HG02981 (cell line): ENCODE measurements at regions not wholly inside any gene's neighbourhood (a gene's known extent, or its start where the extent isn't known, plus 50 kb on each side); places are given as distances from the start of the nearest gene placed in this dataset.
"Not testable (repeated sequence)": the region's sequence is repeated elsewhere in the genome, so short reads cannot be mapped to it uniquely, and the experiment has no call there.

ENCODE experiments used
- ATAC-seq: cut with Tn5 transposase; IDR thresholded peaks from one replicate; pipeline ENCODE4 v1.9.1; 2021; ENCODE audit warnings: mild to moderate bottlenecking, moderate library complexity; ENCODE audit not compliant: unreplicated experiment

DNA sequence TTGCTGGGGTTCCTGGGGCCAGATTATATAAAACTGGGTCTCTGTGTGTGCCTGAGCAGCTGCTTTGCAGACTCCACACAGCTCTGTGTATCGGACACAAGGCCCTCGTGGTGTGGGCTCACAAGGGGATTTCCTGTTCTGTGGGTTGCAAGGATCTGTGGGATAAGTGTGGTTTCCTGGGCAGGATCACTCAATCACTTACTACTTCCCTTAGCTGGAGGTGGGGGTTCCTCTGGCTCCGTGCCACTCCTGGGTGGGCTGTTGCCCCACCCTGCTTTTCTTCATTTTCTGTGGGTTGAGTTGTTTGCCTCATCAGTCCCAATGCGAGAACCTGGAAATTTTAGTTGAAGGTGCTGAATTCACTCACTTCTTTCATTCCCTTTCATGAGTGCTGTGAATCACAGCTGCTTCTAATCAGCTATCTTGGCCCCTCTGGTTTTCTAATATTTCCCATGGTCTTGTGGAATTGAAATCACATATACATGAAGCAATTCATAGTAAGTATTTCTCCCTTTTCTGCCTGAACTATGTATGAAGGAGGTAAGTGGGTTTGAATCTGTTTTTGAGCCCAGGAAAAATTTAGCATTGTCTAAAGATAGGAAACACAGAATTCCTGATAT, 196.3 kb downstream of the DCDC2C start:
- ATAC-seq = no peak

DNA sequence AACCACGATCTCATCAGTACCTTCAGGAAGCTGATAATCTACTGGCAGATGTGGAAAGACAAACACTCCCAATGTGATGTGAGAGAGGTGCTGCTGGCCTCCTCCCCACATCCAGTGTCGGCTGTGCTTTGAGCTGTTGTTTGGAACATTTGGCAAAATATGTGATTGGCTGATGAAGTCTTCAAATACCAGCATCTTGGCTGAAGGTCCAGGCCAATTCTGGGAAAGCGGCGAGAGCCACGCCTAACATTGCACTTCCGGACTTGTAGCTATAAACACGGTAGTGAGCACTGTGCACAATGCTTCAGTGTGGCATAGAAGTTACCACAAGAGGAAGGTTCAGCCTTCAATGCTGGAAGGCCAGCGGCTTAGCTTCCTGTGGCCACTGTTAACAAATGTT, 198.8 kb downstream of the DCDC2C start:
- ATAC-seq = no peak

DNA sequence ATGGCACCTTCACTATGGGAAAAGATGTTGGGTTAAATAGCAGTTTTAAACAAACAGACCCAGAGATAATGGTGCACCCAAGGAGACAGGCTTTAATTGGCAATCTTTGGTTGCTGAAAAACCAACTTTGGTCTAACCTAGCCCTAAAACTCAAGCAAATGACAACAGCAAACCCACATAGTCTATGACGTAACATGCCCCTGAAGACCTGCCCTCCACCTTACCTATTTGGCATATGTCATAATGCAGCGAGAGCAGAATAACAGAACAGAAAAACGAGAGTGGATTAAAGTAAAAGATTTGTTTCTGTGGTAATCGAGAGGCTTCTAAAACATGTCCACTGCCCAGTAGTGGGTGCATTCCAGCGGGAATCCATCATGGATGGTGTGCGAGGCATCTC, 200.7 kb downstream of the DCDC2C start:
- ATAC-seq = no peak

DNA sequence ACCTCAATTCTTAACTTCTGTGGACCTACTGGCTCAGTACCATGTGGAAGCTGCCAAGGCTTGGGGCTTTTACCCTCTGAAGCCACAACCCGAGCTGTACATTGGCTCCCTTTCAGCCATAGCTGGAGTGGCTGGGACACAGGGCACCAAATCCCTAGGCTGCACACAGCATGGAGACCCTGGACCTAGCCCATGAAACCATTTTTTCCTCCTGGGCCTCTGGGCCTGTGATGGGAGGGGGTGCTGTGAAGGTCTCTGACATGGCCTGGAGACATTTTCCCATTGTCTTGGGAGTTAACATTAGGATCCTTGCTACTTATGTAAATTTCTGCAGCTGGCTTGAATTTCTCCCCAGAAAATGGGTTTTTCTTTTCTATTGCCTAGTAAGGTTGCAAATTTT, 205.1 kb downstream of the DCDC2C start:
- ATAC-seq = not testable (repeated sequence)

DNA sequence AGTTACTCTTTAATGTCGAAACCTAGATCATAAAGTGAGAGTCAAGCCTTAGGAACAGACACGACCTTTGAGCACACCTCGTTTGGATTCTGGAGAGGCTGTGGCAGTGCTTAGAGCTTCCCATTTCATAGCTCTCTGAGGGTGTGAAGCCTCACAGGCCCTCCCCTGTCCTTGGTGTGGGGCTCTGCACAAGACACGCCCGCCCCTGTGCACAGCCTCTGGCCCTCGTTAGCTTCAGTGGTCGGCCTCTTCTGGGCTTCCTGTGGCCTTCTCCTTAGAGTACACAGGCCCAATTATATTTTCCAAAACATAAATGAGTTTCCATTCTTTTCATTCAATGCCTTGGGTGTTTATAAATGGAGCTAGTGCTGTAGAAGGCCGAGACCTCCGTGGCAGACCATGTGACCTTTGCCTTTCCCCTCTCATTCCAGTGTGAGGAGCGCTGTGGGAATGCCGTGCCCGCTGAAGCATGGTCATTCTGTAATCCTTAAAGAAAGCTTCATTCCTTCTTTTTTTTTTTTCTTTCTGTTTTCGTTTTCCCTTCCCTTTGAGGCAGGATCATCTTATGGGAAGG, 208.6 kb downstream of the DCDC2C start:
- ATAC-seq = no peak

DNA sequence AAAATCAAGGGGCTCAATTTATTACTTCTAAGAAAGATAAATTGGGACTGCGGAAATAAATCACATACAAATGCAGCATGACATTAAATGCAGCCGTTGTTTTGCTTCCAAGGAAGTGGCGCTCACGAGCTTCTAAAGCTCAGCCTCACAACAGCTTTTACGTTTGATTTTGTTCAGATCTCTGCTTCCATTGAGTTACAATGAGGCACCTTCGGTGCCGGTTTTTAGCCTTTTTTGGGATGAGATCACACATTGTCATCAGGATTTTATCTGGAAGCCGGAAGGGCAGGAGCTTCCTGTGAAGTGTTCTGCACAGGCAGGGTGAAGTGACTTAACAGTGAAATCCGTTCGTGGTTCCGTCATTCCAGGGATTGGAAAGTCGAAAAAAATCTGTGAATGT, 209.8 kb downstream of the DCDC2C start:
- no peak for ATAC-seq

DNA sequence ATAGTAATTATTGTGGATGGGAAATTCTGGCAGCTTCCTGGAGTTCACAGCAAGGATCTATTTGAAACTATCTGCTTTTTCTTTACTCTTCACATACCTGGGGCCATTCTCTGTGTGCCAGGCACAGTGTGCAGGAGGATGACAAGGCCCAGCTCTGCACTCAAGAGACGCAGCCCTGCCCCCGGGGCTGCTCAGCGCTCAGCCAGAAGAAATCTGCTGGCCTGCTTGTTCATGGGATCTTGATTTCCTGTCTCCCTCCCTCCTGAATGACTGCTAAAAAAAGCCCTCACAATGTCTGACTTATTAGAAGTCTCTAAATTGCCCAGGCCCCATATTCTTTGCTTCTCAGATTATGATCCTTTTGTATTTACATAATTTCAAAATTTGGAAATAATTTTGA, 210.9 kb downstream of the DCDC2C start:
- ATAC-seq = no peak

DNA sequence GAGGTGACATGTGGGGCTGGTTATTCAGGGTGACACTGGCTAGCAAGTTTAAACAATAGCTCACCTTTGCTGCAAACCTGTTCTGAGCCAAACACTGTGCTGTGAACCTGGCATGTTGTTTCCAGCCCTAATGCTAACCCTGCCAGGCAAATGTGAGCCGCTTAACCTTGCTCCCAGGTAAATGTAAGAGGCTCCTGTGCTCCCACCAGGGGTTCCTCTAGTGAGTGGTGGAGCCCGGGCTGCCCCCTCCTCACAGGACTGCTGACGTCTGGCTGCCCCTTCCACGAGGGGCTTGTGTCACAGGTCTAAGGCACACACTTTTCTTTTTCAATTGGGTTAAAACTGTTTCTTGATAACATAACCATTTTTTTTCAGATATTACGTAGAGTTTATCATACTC, 223.7 kb downstream of the DCDC2C start:
- no peak for ATAC-seq

DNA sequence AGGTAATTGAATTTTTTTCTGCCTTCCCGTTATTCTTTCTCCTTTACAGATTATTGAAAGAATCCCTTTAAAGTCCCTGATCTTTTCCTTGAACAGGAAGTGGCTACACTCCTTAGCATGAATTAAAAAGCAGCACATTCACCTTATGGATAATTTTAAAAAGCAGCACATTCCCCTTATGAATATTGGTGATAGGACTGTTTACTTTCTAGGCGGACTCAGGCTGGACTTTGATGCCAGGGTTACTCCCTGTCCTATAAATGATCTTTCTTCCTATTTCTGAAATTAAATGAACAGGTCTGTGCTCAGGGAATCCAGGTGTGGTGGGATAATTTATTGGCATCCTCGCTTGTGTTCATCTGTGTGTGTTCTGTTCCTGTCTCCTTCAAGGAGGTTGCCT, 226.0 kb downstream of the DCDC2C start:
- ATAC-seq = no peak

DNA sequence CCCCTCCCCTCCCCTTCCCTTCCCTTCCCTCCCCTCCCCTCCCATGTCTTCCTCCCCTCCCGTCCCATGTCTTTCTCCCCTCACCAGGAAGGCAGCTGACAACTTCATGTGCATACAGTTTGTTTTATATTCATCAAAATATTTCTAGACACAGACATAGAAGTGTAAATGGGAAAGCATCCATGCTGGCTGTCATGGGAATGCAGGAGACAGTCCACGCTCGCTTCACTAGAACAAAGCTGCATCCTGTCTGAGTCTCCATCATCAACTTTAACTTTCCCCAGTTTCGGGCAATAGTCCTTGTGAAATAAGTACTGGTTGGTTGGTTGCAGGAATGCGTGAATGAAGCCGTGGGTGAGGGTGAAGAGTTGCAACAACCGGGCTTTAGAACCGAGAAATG, 226.9 kb downstream of the DCDC2C start:
- ATAC-seq = no peak

DNA sequence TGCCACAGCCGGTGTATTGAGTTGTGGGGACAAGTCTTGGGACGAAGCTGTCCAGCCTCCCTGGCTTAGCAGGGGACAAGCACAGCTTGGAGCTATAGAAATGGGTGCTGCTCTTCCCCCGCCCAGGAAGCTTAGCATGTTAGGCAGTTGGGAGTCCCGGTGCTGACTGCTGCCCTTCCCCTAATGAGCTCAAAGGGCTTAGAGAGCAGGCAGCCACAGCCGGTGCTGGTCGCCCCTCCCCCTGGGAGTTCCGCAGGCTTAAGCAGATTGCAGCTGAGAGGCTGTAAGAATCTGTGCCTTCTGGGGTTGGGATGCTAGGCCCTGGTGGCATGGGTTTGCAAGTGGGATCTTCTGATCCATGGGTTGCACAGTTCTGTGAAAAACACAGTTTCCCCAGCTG, 237.3 kb downstream of the DCDC2C start:
- ATAC-seq = no peak

DNA sequence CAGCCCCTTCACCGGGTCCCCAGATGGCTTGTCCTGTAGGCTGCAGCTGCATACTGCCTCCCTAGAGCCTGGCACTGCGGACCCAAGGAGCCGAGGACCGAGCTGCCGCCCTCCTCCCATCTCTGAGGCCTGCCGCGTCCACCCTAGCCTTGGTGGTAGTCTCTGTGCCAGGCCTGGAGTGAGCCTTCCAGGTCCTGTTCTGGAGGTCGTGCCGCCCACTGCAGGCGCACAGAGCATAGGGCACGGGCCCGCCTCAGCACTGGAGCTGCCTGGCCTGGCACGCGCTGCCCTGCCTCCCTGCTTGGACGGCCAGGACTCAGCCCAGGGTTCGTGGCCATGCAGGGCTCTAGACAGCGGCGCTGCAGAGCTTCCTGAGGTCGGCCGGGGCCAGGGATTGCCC, 239.5 kb downstream of the DCDC2C start:
- ATAC-seq = no peak

DNA sequence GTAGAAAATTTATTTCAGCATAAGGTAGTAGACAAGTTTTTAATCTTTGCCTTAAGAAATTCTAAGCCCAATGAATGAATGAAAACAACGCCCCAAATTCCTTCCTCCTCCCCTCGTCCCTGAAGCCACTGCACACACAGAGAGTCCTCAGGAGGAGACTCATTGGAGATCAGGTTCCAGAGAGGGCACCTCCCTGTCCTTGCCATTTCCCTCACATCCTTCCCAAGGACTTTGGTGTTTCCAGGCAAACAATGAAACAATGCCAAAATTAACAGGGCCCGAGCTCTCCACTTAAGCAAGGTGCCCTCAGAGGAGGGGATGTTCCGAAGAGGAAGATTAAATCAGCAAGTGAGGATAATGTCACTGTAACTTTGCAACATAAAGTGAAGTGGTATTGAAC, 240.7 kb downstream of the DCDC2C start:
- ATAC-seq = no peak

DNA sequence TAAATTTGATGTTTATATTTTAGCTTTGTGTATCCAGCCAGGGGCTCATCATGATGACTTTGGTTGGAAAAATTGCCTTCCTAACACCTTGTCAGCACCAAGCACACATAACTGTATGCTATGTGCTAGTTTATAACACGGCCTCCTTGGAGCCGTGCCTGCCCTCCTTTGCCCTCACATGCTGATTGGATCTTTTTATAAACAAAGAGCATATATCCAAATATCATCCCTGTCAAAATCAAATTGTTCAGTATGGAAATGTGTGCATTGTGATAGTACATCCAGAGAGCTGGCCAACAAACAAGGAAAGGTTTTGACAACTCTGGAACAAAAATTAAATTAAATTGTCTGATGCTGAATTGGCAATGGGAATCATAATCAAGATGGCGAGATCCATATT, 241.5 kb downstream of the DCDC2C start:
- no peak for ATAC-seq

DNA sequence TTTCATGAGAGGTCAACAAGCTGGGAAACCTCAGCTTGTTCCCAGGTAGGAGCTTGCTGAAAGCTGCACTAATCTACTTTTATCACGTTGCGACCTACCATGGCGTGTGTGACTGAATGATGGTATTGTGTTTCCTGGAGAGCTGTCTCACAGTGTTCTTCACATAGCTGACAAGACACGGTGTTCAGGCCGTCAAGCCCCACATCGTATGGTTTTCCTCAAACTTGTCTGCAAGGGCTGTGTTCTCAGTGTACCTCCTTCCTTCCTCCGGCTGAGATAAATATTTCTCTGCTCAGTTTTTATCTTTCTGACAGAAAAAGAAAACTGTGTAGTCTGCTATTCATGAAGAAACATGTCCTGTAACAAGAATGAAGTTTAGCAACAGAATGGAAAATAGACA, 244.8 kb downstream of the DCDC2C start:
- no peak for ATAC-seq

DNA sequence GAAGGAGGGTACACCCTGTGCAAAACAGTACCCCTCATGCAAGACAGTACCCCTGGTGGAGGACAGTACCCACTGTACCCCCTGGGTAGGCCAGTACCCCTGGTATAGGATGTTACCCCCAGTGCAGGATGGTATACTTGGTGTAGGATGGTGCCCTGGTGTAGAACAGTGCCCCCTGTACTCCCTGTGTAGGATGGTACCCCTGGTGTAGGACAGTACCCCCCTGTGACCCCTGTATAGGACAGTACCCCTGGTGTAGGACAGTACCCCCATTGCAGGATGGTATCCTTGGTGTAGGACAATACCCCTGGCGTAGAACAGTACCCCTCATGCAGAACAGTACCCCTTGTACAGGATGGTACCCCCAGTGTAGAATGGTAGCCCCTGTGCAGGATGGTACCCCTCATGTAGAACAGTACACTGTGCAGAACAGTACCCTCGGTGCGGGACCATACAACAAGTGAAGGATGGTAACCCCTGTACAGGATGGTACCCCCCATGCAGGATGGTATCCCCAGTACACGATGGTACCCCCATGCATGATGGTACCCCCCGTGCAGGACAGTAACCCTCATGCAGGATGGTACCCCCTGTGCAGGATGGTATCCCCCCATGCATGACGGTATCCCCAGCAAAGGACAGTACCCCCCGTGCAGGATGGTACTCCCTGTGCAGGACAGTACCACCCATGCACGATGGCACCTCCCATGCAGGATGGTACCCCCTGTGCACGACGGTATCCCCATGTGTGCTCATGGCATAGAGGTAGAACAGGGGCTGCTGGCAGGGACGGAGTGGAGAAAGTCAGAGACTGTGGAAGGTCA, 248.0 kb downstream of the DCDC2C start:
- no peak for ATAC-seq

DNA sequence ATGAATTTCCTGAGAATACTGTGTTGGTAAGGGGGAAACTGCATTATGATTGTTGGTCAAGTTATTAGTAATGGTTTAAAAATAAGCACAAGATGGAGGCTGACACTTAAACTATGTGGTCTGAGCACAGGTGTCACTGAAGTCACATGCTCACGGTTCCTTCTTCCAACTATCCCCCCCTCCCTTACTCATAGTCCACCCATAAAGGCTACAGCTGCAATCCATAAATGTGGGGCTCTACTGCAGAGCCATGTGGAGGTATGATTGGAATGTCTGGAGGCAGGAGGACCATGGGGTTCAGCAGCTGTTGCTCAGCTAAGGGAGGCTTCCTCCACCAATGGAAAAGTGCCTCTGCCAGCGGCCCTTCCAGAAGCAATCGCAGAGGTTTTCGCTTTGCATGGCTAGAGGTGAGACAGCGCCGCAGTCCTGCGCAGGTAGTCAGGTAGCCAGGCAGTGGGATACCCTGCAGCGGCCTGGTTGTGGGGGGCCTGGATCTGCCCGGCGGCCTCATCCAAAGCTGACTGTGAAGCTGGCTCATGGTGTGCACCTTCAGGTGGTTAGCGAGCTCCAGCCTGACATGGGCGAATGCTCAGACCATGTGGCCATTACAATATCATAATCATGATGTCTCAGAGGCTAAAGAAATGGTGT, 249.6 kb downstream of the DCDC2C start:
- ATAC-seq = no peak

DNA sequence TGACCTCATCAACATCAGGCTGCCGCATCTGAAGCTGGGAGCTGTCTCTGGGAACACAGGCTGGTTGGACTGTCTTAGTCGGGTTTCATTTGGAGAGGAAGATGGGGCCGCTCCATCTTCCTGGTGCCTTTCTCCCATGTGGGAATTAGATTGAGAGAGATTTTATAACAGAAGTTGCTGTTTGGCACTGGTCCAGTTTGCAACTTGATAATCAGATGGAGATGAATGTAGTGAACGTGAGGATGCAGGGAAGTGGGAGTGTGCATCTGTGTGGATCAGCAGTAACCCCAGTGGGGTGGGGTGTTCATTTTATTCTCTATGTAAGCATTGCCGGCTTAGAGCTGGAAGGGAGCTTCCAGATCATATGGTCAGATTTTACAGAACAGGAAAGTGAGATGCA, 250.9 kb downstream of the DCDC2C start:
- no peak for ATAC-seq

DNA sequence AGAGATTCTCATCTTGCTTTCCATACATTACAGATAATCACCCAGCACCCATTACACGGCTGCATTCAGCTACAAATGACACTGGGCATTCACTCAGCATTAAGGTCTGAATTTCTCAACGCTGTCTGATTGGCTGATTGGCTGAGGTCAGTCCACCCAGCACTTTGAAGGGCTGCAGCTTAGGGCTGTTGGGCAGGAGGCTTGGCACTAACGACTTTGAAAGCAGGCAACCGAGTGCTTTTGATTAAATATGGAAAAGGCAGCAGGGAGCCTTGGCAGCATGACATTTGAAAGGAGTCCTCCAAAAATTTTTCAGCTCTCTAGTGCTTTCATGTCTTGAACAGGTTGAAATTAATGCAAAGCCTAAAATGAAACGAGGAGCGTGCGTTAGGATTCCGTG, 253.0 kb downstream of the DCDC2C start:
- ATAC-seq = no peak

DNA sequence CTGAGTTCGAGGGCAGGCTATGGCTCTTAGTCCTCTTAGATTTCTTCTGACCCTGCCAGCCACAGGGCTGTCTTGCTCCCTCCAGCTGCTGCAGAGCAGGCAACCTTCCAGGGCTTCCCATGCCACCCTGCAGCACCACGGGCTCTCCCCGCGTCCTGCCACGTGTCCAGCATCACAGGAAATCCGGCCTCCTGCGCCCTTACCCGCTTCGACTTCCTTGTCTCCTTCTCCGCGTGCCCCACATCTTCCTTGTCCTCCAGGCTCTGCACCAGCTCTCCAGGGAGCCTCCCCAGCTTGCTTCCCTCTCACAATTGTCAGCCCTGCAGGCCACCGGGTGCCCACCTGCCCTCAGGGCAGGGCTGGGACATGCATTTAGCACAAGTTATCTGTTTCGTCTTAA, 253.5 kb downstream of the DCDC2C start:
- ATAC-seq = no peak

DNA sequence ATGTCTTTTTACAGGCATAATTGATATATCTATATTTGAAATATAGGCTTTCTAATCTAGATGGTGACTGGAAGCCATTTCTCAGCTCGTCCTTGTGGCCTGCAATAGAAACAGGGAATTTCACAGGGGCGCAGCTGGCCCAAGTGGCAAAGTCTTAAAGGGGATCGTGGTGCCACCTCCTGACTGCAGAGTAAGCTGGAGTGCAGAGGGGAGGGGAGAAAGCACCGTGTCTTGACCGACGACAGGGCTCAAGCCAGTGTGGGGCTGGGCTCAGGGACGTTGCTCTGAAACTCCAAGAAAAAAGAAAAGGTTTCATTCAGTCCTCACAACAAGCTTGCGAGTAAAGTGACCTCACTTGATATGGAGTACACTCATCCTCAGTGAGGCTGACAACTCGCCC, 255.1 kb downstream of the DCDC2C start:
- no peak for ATAC-seq

DNA sequence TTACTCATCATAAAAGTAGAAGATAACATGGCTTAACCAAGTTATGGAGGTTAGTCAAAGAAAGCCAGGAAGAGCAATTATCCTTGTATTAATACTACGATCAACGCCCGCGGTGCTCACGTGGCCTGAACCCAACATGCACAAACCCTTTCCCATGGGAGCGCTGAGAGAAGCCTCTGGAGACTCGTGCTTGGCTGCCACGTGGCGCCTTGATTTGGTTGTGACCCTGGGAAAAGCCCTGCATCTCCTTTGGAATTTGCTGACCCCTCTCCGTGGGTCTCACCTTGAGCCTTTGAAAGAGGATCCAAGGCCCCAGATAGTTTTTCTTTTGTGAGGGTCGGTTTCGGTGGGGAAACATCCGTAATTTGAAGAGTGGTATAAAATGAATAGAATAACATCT, 255.6 kb downstream of the DCDC2C start:
- ATAC-seq = no peak
